Stimulated activated CD8-positive, alpha-beta memory T cell treated with anti-CD3 and anti-CD28 coated beads, Interleukin-4, amount 100 ng/mL, for 4 hours (primary cell): ENCODE measurements at regions not wholly inside any gene's neighbourhood (a gene's known extent, or its start where the extent isn't known, plus 50 kb on each side); places are given as distances from the start of the nearest gene placed in this dataset.
"Not testable (repeated sequence)": the region's sequence is repeated elsewhere in the genome, so short reads cannot be mapped to it uniquely, and the experiment has no call there.

Experiments used
- DNase-seq, 2 donors: peaks; one replicate each; pipeline ENCODE4 v3.0.0-alpha.2; 2020; ENCODE audit warnings: low read depth in 2 of 2, low spot score in 1 of 2

- no peak for DNase-seq
Observed at GRCh38 chr21:17682924-17683323, 70.2 kb upstream of the BTG3 start.

- no peak for DNase-seq
Observed at GRCh38 chr21:17679002-17679600, 66.4 kb upstream of the BTG3 start.

- not testable (repeated sequence) for DNase-seq
Observed at GRCh38 chr21:17676930-17677329, 64.2 kb upstream of the BTG3 start.

- no peak for DNase-seq
Observed at GRCh38 chr21:17674106-17674505, 61.4 kb upstream of the BTG3 start.

- DNase-seq, result no peak
Observed at GRCh38 chr21:17673261-17674020, 60.7 kb upstream of the BTG3 start.

- no peak for DNase-seq
Observed at GRCh38 chr21:17671733-17672132, 59.0 kb upstream of the BTG3 start.

- DNase-seq, result no peak
Observed at GRCh38 chr21:17668479-17669140, 55.9 kb upstream of the BTG3 start.

- no peak for DNase-seq
Observed at GRCh38 chr21:17667256-17667655, 54.6 kb upstream of the BTG3 start.
